Ammon's horn (tissue), 1 donor: ENCODE measurements at regions not wholly inside any gene's neighbourhood (a gene's known extent, or its start where the extent isn't known, plus 50 kb on each side); places are given as distances from the start of the nearest gene placed in this dataset.
"Not testable (repeated sequence)": the region's sequence is repeated elsewhere in the genome, so short reads cannot be mapped to it uniquely, and the experiment has no call there.

ENCODE experiments used
- DNase-seq: peaks from one replicate; pipeline ENCODE4 v3.0.0-alpha.2; 2016; ENCODE audit warnings: low spot score

- not testable (repeated sequence) for DNase-seq
These were observed 234.6 kb upstream of the CASK start for GRCh38 chrX:42157923-42158322.

GRCh38 chrX:42151808-42152207 is 228.5 kb upstream of the CASK start:
- no peak for DNase-seq

- DNase-seq = no peak
These were observed 226.4 kb upstream of the CASK start for GRCh38 chrX:42149765-42150164.

- no peak for DNase-seq
These were observed 225.9 kb upstream of the CASK start for GRCh38 chrX:42149281-42149680.

- no peak for DNase-seq
These were observed 220.7 kb upstream of the CASK start for GRCh38 chrX:42143866-42144592.

GRCh38 chrX:42140320-42140719 is 217.0 kb upstream of the CASK start:
- DNase-seq = no peak

GRCh38 chrX:42135583-42136228 is 212.4 kb upstream of the CASK start:
- no peak for DNase-seq

- DNase-seq = no peak
These were observed 208.5 kb upstream of the CASK start for GRCh38 chrX:42131856-42132255.

GRCh38 chrX:42129022-42129940 is 205.9 kb upstream of the CASK start:
- DNase-seq = no peak

GRCh38 chrX:42128587-42128986 is 205.2 kb upstream of the CASK start:
- no peak for DNase-seq

- no peak for DNase-seq
These were observed 204.7 kb upstream of the CASK start for GRCh38 chrX:42128020-42128419.

- DNase-seq = no peak
These were observed 204.2 kb upstream of the CASK start for GRCh38 chrX:42127563-42127962.

- no peak for DNase-seq
These were observed 200.0 kb upstream of the CASK start for GRCh38 chrX:42123369-42123768.

GRCh38 chrX:42119076-42119475 is 195.7 kb upstream of the CASK start:
- no peak for DNase-seq

GRCh38 chrX:42117318-42117717 is 194.0 kb upstream of the CASK start:
- DNase-seq = no peak

GRCh38 chrX:42109428-42109827 is 186.1 kb upstream of the CASK start:
- DNase-seq = no peak

GRCh38 chrX:42107495-42108488 is 184.4 kb upstream of the CASK start:
- no peak for DNase-seq

GRCh38 chrX:42106556-42106955 is 183.2 kb upstream of the CASK start:
- no peak for DNase-seq

GRCh38 chrX:42102586-42103282 is 179.4 kb upstream of the CASK start:
- DNase-seq = no peak

GRCh38 chrX:42098900-42099299 is 175.5 kb upstream of the CASK start:
- no peak for DNase-seq

GRCh38 chrX:42097486-42097885 is 174.1 kb upstream of the CASK start:
- no peak for DNase-seq
